ENCODE measurements at regions not wholly inside any gene's neighbourhood (a gene's known extent, or its start where the extent isn't known, plus 50 kb on each side); places are given as distances from the start of the nearest gene placed in this dataset.

- TF ChIP-seq CTCF (IDR thresholded peaks at IDR 0.05; ENCODE audit: insufficient read depth, low read length) (no peak), POLR2AphosphoS5 (IDR thresholded peaks at IDR 0.05; ENCODE audit: low read depth) (no peak)
Observed at GRCh38 chr10:4058514-4059029, 273.6 kb upstream of the KLF6 start.
